HUES48 (cell line): ENCODE measurements at regions not wholly inside any gene's neighbourhood (a gene's known extent, or its start where the extent isn't known, plus 50 kb on each side); places are given as distances from the start of the nearest gene placed in this dataset.

Experiments used
- H3K27ac ChIP-seq: one replicate; pipeline ENCODE4 v1.7.0; 2013; ENCODE audit warnings: low read depth, low read length, inconsistent platforms
- H3K27me3 ChIP-seq: 2 replicates; pipeline ENCODE4 v1.6.1; 2013; ENCODE audit warnings: mild to moderate bottlenecking, low read length; ENCODE audit not compliant: control insufficient read depth, insufficient read depth
- H3K36me3 ChIP-seq: 2 replicates; pipeline ENCODE4 v1.6.1; 2013; ENCODE audit warnings: low read length; ENCODE audit not compliant: control insufficient read depth, insufficient read depth
- H3K4me1 ChIP-seq: 2 replicates; pipeline ENCODE4 v1.6.1; 2013; ENCODE audit warnings: mild to moderate bottlenecking, low read length; ENCODE audit not compliant: control insufficient read depth, insufficient read depth
- H3K4me3 ChIP-seq: 2 replicates; pipeline ENCODE4 v1.5.1; 2013; ENCODE audit warnings: mild to moderate bottlenecking, low read depth, low read length
- H3K9ac ChIP-seq: 2 replicates; pipeline ENCODE4 v1.6.1; 2013; ENCODE audit warnings: mild to moderate bottlenecking, low read depth, low read length, moderate library complexity
- H3K9me3 ChIP-seq: 2 replicates; pipeline ENCODE4 v1.6.1; 2013; ENCODE audit warnings: low read length; ENCODE audit not compliant: control insufficient read depth, insufficient read depth

GRCh38 chr5:158553962-158554336 lies 545.8 kb downstream of the EBF1 start:
- H3K36me3 ChIP-seq = no peaks in the 10 kb centered on the region
- H3K27ac ChIP-seq = no peak overlapping the region
- H3K4me3 ChIP-seq = no peak overlapping the region
- H3K9me3 ChIP-seq = no peaks in the 10 kb centered on the region
- H3K4me1 ChIP-seq = no peaks in the 10 kb centered on the region
- no peak overlapping the region for H3K9ac ChIP-seq
- H3K27me3 ChIP-seq = no peaks in the 10 kb centered on the region

DNA sequence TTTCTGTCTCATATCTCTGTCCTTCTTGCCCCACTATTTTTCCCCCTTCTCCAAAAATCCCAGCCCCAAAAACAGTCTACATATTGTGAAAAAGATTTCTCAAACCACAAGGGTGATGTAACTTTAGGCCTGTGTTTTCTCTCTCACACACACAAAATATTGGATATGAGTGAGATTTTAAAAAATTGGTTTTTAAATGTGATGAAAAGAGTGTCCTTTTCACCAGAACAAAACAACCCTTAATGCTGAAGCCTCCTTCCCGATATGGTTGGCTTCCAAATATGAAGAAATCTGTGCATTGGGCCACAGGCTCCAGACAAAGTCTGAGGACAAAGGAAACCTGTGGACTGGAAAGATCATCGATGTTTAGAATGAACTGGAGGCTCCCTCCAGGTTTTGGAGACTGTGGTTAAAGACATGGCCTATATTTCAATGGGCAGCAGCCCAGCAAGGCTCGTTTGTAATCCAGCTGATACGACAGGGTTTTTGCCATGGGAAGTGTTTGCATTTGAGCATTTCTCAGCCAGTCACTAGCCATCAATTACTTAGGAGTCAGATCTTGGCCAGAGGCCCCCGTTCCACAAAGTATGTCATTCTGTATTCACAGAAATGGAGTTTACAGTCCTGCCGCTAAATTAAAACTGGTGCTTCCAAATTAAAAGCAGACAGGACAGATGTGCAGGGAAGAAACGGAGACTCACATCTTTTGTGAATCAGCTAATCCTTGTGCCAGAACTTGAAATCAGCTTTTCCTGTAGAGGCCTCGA lies 546.3 kb downstream of the EBF1 start:
- H3K9ac ChIP-seq = no peak overlapping the region

DNA sequence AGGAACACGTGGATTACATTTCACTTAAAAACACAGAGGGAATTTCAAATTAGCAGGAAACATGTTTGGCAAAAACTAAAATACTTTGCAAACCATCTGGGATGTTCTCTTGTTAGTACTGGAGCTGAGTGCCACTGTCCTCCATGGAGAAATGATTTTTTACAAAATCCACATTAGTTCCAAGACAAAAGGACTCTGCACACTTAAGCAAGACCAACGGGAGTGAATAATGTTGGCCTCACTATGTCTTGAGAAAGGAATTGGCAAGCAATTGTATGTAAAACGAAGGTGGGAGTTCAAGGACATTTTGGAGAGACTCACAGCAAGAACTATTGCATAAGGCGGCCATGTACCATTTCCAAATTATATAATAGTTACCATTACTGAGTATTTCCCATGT lies 547.5 kb downstream of the EBF1 start:
- H3K9ac ChIP-seq = no peak overlapping the region
- H3K27ac ChIP-seq = no peak overlapping the region
- no peaks in the 10 kb centered on the region for H3K27me3 ChIP-seq
- H3K36me3 ChIP-seq = no peaks in the 10 kb centered on the region
- no peaks in the 10 kb centered on the region for H3K9me3 ChIP-seq
- no peaks in the 10 kb centered on the region for H3K4me1 ChIP-seq
- no peak overlapping the region for H3K4me3 ChIP-seq

More for the DNA sequence above, 546.3 kb downstream of the EBF1 start:
- H3K27me3 ChIP-seq = no peaks in the 10 kb centered on the region
- H3K4me3 ChIP-seq = no peak overlapping the region
- no peak overlapping the region for H3K27ac ChIP-seq
- H3K9me3 ChIP-seq = no peaks in the 10 kb centered on the region
- H3K4me1 ChIP-seq = no peaks in the 10 kb centered on the region
- H3K36me3 ChIP-seq = no peaks in the 10 kb centered on the region

- Histone ChIP-seq H3K36me3 (no peaks in the 10 kb centered on the region), H3K4me3 (no peak overlapping the region), H3K9me3 (no peaks in the 10 kb centered on the region), H3K27ac (no peak overlapping the region), H3K27me3 (no peaks in the 10 kb centered on the region), H3K4me1 (no peaks in the 10 kb centered on the region), H3K9ac (no peak overlapping the region)
These were observed 550.4 kb downstream of the EBF1 start for GRCh38 chr5:158549311-158549710.

DNA sequence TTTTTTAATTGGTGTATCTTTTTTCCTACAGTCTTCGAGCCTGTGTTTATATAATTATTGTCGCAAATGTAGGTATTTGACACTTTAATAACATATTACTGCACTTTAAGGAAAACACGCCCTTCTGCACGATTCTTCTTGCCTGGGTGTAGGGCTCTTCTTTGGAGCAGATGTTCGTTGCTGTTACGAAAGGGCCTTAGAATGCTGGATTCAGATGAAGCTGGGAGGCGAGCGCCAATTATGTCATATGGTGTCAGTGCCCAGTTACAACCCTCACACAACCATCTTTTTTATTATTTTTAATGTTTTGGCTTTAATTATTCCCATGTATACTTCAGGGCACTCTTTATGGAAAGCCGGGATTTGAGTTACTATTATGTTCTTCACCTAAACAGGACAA lies 553.0 kb downstream of the EBF1 start:
- H3K27ac ChIP-seq = no peak overlapping the region
- H3K36me3 ChIP-seq = no peaks in the 10 kb centered on the region
- H3K4me3 ChIP-seq = no peak overlapping the region
- H3K4me1 ChIP-seq = no peaks in the 10 kb centered on the region
- H3K9ac ChIP-seq = no peak overlapping the region
- no peaks in the 10 kb centered on the region for H3K9me3 ChIP-seq
- no peaks in the 10 kb centered on the region for H3K27me3 ChIP-seq

- Histone ChIP-seq H3K27me3 (no peaks in the 10 kb centered on the region), H3K9ac (no peak overlapping the region), H3K27ac (no peak overlapping the region), H3K9me3 (no peaks in the 10 kb centered on the region), H3K4me1 (no peaks in the 10 kb centered on the region), H3K4me3 (no peak overlapping the region), H3K36me3 (no peaks in the 10 kb centered on the region)
These were observed 553.7 kb downstream of the EBF1 start for GRCh38 chr5:158545949-158546530.

- Histone ChIP-seq H3K9ac (no peak overlapping the region), H3K36me3 (no peaks in the 10 kb centered on the region), H3K4me3 (no peak overlapping the region), H3K27ac (no peak overlapping the region), H3K9me3 (no peaks in the 10 kb centered on the region), H3K4me1 (no peaks in the 10 kb centered on the region), H3K27me3 (no peaks in the 10 kb centered on the region)
These were observed 555.1 kb downstream of the EBF1 start for GRCh38 chr5:158544388-158545339.

- no peaks in the 10 kb centered on the region for H3K36me3 ChIP-seq
- H3K4me3 ChIP-seq = no peak overlapping the region
- H3K4me1 ChIP-seq = 0 out of 2 replicates have a peak, but pooled peaks cover 1% of the 10 kb centered on the region
- no peaks in the 10 kb centered on the region for H3K27me3 ChIP-seq
- no peak overlapping the region for H3K9ac ChIP-seq
- H3K27ac ChIP-seq = no peak overlapping the region
- no peaks in the 10 kb centered on the region for H3K9me3 ChIP-seq
These were observed 556.0 kb downstream of the EBF1 start for GRCh38 chr5:158543539-158544387.

GRCh38 chr5:158541536-158542297 lies 558.0 kb downstream of the EBF1 start:
- Histone ChIP-seq H3K9me3 (no peaks in the 10 kb centered on the region), H3K36me3 (no peaks in the 10 kb centered on the region), H3K9ac (no peak overlapping the region), H3K4me1 (peaks cover 17% of the 10 kb centered on the region), H3K27me3 (no peaks in the 10 kb centered on the region), H3K4me3 (no peak overlapping the region), H3K27ac (no peak overlapping the region)

DNA sequence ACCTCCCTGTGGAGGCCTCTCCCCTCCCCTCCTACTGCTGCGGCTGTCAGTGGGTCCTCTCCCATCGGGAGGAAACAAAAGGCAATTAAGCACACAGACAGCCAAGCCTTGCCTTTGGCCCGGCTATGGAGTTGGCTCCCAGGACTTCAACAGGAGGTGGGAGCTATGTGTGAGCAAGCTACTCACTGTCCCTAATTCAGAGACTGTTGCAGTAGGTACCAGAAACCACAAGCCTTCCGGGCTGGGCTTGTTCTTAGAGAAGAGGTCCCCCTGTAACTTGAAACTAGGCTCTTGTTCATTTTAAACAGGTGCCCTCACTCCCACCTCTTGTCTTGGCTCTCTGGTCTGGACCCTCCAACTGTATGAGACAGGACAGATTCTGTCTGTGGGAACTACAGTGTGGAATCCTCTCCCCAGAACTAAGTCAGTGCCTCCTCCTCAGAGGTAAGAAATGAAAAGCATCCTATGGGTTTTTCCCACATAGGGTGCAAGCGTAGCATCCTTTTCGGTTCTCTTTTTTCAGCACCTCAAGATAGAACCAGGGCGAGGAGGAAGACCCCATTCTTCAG lies 561.1 kb downstream of the EBF1 start:
- H3K4me1 ChIP-seq = peaks cover 17% of the 10 kb centered on the region
- H3K36me3 ChIP-seq = no peaks in the 10 kb centered on the region
- H3K9me3 ChIP-seq = no peaks in the 10 kb centered on the region
- H3K4me3 ChIP-seq = no peak overlapping the region
- H3K9ac ChIP-seq = no peak overlapping the region
- H3K27me3 ChIP-seq = no peaks in the 10 kb centered on the region
- H3K27ac ChIP-seq = no peak overlapping the region
